GM04503 (cell line): ENCODE measurements at regions not wholly inside any gene's neighbourhood (a gene's known extent, or its start where the extent isn't known, plus 50 kb on each side); places are given as distances from the start of the nearest gene placed in this dataset.
"Not testable (repeated sequence)": the region's sequence is repeated elsewhere in the genome, so short reads cannot be mapped to it uniquely, and the experiment has no call there.

Source experiments
- DNase-seq: peaks from one replicate; pipeline ENCODE4 v3.0.0-alpha.2; 2012; ENCODE audit warnings: low read depth

DNA sequence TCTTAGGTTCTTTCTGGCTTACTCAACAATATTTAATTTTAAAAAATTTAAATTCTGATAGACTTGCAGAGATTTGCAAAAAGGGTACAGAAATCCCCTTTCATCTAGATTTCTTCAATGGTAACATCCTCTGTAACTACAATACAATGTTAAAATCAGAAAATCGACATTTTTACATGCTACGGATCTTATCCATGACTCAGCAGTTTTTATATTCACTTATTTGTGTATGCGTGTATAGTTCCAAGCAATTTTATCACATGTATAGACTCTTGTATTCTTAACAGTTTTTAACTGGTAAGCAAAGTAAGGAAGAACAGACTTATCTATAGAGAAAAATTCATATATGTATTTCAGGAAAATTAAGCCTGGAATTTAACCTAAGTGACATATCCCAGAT, 256.1 kb upstream of the MEX3C start:
- no peak for DNase-seq

DNA sequence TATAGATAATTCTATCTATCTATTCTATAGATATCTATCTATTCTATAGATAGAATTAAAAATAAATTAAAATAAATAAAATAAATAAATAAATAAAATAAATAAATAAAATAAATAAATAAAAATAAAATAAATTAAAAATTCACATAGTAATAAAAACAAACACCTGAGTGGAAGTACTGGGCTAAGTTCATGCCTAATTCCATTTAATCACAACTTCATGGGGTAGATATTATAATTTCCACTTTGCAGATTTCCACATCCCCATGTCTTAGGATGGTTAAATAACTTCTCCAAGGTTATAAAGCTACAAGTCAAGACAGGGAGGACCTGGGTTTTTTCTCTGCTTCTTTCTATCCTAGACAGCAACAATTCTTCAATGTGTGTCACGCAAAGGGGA, 261.4 kb upstream of the MEX3C start:
- no peak for DNase-seq

DNA sequence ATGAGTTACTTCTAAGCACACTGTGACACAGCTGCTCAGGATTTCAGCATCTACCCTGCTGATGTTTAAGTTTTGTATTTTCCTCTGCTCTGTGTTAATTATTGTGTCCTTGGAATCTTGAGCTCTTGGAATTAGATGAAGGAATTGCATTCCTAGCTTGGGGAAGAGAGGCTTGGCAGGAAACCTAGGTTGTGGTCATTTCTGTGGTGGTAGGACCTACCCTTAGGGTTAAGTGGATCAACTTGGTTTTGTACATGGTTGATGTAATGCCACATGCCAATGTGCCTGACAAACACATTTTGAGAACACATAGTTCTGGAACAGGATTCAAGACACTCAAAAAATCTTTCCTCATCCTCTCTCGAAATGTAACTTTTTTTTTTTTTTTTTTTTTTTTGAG, 264.5 kb upstream of the MEX3C start:
- no peak for DNase-seq

DNA sequence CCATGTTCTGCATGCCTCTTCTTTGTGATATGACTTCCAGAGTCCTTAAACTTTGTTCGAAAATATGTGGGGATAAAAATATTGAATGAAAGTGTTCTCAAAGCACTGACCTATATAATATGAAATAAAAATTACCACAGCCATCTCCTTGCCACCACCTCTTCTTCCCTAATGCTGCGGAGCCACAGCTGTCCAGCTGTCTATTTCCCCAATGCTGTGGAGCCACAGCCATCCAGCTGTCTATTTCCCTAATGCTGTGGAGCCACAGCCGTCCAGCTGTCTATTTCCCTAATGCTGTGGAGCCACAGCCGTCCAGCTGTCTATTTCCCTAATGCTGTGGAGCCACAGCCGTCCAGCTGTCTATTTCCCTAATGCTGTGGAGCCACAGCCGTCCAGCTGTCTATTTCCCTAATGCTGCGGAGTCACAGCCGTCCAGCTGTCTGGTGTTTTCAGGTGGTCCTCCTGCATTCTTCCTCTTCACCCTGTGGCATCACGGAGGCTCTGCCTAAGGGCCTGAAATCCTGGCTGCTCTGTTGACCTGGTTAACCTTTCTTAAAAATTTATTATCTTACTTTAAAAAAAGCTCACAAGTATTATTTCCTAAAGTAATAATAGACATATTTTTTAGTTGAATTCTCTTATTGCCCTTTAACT, 266.1 kb upstream of the MEX3C start:
- DNase-seq, result no peak

DNA sequence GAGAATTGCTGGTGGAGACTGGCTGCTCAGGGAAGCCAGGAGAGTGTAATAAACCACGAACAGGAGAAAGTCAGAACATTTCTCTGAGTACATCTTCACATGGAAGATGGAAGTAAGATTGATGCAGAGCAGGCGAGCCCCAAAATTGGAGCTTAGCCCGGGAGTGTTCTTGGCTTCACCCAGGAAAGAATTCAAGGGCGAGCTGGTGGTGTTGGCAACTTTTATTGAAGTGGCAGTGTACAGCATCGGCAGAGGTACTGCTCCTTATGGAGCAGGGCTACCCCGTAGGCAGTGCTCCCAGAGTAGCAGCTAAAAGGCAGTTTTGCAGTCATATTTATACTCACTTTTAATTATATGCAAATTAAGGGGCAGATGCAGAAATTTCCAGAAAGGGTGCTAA, 281.4 kb upstream of the MEX3C start:
- DNase-seq, result no peak

DNA sequence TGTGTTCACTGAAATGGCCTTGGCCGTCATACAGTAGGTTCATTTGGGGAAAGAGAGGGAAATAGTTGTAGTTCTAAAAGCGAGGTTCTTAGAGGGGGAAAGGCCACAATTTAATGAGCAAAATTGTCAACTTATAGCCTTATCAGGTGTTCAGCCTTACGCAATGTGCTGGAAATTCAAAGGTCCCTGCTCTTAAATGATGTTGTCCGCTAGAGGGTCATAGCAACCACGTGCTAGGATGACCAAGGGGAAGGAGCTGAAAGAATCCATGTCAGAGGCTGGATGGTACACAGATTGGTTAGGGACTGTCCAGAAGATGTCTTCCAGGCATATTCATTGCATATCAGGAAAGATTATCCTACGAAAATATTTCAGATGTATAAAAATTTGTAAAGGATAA, 282.3 kb upstream of the MEX3C start:
- no peak for DNase-seq

DNA sequence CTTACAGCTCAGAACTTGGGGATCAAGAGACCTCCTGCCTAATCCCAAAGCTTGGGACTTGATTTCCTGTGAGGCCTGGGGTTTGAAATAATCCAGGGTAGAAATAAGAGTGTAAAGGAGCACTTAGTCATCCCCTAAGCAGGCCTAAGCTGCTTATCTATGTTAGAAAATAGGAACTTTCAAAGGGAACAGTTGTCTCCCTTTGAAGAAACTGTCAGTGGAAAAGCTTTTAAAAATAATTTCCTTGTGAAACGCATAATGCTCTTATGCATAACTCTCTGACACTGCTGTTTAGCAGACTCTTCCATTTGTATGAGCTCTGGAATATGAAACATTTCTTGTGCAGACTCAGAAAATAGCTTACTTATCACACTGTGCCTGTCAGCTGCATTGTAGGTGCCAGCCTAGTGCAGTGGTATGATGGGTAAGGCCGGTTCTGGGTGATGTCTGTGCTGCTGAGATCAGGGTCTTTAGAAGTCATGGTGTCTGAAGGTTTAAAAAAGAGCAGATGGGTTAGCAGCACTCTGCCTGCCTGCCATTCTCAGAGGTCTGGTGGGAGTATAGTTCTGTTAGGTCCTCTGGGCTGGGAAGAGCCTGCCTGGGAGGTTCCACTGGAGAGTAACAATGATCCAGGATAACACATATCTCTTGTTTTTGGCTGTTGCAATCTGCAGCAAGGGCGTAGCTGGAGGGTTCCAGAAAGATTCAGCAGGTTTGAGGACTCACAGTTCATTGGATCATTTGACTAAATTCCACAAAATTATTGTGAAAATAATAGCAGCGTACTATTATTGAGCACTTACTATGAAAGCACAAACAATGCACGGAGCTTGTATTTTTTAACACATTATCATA, 283.2 kb upstream of the MEX3C start:
- no peak for DNase-seq

DNA sequence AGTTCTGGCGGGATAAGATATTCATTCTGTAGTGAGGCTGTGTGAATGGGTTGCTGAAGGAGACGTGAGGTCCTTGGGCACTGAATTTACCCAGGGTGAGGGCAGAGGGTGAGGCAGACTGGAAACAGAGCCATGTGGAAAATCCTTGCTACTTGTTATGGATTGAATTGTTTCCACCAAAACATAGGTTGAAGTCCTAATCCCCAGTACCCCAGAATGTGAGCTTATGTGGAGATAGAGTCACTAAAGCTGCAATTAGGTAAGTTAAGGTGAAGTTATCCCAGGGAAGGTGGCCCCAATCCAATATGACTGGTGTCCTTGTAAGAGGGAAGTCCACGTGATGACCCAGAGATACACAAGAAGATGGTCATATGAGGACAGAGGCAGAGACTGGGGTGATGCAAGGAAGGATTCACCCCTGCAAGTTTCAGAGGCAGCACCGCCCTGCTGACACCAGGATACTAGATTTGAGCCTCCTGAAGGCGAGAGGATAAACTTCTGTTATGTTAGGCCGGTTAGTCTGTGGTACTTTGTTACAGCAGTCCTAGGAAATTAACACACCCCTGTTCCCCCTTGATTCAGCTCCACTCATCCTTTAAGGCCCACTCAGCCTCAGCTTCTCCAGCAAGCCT, 289.4 kb upstream of the MEX3C start:
- DNase-seq, result no peak

DNA sequence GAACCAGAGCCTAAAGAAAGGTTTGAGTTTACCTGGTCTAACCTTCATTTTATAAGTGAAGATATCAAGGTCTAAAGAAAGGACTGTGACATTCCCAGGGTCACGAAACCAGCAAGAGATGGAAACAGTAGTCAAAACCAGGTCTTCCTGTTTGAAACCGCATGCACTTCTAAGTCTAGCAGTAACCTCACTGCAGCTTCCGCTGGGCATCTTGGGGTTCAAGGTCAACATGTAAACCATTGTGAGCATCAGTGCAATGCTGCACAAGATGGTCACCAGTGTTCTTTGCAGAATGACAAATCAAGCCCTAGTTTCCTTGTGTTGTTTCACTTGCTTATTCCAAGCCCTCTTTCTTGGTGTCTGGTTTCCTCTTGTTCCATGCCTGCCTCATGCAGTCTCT, 292.9 kb upstream of the MEX3C start:
- no peak for DNase-seq

DNA sequence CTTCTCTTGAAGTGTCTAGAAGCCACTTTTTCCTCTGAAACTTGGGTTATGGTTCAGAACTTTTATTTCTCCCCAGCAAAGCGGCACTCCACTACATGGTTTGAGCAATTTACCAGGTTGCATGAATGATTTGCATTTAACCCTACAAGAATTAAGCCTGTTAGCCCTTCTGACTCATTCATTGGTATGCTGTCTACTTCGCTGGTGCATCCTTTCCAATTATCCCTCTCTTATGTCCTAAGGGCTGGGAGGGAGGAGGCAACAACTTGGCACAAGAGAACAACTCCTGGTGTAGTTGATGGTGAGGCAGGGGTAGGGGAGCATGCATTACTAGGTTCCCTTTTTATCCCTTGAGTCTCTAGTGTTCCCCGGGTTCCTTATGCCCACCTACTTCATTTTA, 293.4 kb upstream of the MEX3C start:
- DNase-seq, result no peak

DNA sequence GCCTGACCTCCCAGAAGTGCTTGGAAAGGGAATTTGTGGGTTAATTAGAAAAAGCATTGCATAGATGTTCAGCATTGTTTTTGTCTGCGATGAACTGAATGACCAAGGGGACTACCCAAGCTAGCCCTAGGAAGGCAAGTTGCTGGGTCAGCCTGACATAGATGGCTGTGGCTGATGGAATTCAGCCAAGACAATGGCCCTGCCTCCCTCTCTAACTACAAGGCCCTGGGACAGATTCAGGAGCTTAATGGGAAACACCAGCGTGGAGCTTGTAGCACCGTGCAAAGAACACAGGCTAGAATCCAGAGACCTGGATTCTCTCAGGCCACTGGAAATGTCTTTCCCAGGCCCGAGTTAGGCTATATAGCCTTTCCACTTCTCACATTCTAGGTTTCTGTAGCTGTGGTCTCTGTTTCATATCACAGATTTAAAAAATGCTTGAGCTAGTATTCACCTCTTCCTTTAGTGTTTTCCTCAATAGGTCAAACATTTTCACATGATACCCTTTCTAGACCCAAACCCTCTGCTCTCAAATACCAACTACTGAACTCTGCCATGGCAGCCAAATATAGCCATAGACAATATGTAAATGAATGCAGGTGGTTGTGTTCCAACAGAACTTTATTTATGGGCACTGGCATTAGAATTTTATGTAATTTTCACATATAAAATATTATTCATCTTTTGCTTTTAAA, 294.3 kb upstream of the MEX3C start:
- DNase-seq, result no peak

DNA sequence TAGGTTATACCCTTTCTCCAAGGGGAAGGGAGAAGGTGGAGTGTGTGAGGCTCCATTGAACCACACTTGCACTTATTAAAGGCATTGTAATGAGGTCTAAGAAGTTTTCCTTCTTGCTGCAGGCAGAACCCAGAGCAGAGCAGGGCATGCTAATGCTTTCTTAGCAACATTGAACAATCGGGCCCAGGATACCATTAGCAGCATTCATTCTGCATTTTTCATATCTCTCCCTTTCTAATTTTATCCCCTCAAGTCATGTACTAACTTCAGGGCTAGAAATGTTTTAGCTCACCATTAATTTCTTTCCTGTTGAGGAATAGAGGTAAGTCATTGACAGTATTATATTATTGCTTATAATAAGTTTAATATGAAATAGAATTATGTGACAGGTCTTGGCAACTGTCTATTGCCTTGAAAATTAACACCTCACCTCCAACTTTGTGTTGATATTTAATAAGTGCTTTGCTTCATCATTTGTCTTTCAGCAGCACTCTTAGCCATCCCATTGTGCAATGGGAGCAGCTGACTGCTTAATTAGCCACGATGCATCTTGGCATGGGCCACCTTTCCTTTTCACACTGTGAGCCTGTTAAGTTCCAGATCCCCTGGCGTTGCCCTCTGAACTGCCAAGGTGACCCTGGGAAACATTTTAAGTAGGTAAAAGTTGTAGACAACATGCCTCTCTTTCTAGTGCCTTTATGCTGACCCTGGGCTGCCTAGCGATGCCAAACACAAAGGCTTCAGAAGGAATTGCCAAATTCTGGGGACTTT, 300.8 kb upstream of the MEX3C start:
- DNase-seq, result no peak

DNA sequence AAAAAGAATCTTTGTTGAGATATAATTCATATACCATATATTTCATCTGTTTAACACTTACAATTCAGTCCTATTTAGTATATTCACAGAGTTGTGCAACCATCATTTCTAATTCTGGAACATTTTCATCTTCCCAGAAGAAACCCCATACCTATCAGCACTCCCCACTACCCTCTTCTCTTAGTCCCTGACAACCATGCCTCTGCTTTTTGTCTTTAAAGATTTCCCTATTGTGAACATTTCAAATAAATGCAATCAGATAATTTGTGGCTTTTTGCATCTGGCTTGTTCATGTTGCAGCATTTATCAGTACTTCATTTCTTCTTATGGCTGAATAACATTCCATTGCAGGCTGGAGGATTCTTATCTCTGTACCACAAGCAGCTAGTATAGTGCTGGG, 305.9 kb upstream of the MEX3C start:
- no peak for DNase-seq

DNA sequence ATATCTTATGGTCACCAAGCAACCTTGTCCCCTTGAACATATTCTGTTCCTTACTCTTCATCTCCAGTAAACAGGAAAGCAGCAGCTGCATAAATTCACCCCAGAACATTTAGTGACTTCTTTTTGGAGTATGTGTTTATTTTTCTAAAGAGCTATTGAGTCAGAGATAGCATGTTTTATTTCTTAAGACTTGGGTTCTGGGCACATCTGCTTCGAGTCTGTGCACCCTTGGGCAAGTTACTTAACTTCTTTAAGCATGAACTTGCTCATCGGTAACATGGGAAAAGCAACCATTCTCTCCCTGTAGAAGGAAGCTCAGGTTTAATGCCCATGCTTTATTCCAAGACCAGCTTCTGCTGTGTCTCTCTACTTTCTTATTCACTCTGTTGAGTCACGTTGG, 309.3 kb upstream of the MEX3C start:
- DNase-seq, result no peak

DNA sequence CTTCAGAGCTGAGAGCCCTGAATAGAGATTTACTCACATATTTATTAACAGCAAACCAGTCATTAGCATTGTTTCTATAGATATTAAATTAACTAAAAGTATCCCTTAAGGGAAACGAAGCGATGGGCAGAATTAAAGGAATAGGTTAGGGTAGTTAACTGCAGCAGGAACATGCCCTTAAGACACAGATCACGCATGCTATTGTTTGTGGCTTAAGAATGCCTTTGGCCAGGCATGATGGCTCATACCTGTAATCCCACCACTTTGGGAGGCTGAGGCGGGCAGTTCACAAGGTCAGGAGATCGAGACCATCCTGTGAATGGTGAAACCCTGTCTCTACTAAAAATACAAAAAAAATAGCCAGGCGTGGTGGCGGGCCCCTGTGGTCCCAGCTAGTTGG, 310.9 kb upstream of the MEX3C start:
- not testable (repeated sequence) for DNase-seq

DNA sequence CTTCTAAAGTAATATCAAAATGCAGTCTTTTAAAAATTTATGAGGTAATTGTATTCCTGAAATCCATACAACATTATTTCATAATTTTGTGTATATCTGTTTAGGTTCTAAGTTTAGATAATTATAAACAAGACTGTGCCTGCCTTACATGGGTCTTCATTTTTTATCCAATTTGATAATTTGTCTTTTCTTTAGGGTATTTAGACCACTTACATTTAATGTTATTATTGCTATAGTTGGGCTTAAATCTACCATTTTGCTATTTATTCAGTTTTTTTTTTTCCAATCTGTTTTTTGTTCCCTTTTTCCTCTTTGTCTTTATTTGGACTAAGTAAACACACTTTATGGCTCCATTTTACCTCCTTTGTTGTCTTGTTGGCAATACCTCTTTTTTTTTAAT, 312.5 kb upstream of the MEX3C start:
- DNase-seq, result no peak

DNA sequence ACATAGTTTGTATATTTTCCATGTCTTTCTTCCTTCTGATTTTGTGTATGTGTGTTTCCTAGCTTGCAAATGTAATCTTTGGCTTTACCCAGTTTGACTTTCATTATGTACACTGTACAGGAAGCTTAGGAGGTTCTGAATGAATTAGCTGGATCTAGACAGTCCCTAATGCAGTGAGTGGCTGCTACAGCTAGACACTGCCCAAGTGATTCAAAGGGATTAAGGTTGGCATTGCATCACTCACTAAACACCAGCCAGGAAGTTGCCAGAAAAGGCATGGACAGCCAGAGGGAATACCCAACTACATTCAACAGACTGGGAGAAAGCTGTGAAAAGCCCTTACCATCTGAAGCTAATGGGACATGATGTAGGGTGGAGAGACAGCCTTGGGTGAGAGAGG, 316.0 kb upstream of the MEX3C start:
- no peak for DNase-seq

DNA sequence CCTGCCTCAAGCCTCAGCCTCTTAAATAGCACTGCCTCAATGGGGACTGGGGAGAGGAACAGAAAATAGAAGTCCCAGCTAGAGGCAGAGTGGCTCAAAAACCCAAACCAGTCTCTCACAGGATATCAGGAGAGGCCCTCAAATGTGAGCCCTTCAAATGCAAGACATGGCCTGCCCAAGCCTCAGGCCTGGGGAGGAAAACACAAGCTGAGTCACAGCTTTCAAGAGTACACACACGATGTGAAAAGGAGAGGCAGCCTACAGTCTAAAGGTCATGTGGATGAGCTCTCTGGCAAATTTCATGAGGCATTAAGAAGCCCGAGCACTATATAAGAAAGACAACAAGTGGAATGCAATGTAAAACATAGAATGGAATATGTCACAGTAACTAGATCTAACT, 316.6 kb upstream of the MEX3C start:
- no peak for DNase-seq

DNA sequence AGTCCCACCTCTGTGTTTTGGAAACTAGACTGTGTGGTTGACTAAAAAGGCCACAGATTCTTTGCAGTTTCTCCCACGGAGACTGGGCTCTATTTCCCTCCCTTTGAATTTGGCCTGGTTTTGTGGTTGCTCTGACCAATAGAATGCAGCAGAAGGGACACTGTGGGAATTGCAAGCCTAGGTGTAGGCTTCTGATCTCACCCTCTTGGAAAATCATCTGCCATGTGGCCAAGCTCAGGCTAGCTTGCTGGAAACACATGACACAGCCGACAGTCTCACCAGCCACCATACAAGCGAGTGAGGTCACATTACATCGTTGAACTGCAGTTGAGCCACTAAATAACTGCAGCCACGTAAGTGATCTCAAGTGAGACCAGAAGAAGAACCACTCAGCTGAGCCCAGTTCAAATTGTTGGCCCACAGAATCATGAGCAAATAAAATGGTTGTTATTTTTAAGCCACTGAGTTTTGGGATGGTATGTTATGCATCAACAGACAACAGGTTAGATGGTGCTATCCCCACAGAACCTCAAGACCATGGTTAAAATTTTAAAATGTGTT, 319.1 kb upstream of the MEX3C start:
- no peak for DNase-seq

DNA sequence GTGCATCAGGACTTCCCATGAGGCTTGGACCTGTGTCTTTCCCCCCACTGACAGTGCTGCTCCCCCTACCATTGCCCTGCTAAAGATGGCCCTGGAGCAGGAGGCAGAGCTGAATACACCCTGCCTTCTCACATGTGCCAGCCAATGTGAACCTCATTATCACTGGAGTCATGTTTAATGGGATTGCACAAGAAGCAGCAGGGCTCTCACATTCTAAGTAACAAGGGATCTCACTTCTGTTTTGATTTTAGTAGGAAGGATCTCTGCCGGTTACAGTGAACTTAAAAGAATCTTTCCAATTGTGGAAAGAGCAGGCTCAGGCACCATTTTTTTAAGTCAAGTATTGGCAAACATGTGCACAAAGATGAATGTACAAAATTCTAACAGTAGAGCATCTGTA, 322.1 kb upstream of the MEX3C start:
- no peak for DNase-seq

DNA sequence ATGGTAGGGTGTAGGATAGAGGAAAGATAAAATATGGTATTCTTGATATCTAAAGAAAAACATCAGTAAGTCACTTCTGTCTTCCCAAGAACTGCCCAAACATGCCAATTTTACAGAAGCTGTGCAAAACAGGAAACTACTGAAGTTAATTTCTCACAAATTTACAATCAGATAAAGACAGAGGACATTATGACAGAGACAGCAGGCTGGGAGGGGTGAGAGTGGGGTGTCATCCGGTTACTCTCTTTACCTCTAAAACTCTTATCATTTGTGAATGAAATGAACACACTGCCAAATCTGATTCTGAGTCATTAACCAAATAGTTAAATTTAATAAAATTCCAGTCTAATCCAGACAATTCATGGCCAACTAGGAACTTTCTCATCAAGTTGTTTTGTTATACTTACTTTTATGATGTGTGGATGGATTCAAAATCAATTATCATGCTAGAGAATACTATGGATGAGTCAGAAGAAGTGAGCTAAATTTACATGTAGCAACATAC, 323.2 kb upstream of the MEX3C start:
- no peak for DNase-seq

DNA sequence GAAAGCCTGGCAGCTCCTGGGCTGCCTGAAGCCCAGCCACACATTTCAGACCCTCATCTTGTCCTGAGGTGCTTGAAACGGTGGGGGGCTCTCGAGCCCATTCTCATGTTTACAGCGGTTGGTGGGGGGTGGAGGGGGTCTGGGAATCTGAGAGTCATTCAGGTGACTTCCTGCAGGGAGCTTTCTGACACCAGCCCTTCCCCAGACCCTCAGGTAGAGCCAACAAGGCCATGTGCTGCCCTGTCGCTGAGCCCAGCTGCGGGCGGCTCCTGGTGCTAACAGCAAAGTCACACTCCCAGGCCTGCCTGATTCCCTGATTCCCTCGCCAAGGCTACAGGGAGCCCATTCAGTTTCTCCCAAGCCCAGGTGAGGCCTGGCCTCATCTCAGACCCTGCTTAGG, 324.9 kb upstream of the MEX3C start:
- no peak for DNase-seq
